ENCODE measurements at regions not wholly inside any gene's neighbourhood (a gene's known extent, or its start where the extent isn't known, plus 50 kb on each side); places are given as distances from the start of the nearest gene placed in this dataset.

DNA sequence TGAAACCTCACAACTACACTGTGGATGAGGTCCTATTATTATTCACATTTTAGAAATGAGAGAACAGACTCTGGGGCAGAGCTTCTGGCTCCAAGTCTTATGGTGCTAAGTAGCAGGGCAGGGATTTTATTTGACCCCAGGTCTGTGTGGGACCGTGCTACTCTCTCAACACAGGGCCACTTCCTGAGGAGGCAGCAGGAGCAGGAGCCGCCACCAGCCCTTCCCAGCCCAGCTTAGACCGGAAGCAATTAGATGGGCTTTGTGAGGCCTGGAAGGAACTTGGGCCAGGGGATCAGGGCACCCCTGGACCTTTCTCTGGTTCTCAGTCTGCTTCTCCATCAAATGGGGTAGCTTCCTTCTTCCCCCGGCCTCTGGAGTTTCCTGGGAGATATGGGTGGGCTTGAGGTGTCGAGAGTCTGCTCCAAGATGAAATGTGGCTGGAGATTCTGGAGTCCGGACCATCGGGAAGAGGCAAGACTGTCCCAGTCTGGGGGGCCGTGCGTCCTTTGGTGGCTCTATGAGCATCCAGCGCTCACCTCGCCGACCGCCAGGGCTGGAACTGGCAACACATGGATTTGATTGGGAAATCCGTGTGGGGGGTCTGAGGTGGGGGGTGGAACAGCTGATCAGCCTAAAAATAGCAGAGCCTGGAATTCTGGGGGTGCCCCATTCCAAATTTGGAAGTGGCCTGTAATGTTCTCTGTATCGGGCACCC lies 136.8 kb downstream of the FOXD2 start:
- DNase-seq (ENCODE audit: low read depth) = no peak

- no peak for DNase-seq (ENCODE audit: low read depth)
These were observed 138.3 kb downstream of the FOXD2 start for GRCh38 chr1:47575855-47576757.

DNA sequence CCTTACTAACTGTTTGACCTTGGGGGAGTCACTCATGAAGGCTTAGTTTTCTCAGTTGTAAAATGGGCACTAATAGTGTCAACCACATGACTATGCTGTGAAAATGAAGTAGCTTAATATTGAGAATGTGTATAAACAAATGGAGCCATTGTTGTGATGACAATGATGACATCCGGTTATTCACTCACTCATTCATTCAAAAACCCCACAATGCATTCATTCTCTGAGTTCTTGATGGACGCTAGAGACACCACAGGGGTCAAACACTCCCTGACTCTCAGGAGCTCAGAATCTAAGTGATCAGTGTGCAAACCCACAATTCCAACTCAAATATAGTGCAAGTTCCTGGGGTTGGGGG lies 138.9 kb downstream of the FOXD2 start:
- DNase-seq (ENCODE audit: low read depth) = no peak

- DNase-seq (ENCODE audit: low read depth) = no peak
These were observed 139.6 kb downstream of the FOXD2 start for GRCh38 chr1:47577303-47578025.

DNA sequence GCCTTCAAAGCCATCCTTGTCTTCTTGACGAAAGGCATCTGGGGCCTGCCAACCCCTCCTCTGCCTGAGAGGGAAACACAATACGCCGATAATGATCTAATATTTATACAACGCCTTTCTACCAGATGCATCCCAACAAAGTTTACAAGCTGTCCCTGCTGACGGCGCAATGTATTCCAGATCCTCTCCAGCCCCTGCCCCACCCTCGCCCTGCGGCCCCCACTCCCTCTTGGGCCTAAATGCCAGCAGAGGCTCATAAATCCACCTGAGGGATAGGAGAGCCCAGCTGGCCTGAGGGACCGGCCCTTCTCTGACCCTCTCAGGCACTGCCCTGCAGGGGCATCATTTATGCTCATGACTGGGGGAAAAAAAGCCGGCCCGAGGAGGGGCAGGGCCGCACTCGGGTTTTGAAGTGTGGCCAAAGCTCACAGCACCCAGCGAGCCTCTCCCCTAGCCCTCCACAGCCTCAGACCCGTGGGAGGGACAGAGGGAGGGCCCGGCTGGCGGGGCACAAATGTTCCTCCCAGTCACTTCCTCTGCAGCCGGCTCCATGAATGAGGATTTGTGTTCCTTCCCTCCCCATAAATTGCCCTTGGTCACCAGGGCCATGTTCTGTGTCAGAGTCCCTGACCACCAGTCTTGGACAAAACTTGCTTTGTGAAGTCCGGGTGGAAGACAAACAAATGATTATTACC lies 140.3 kb downstream of the FOXD2 start:
- DNase-seq (ENCODE audit: low read depth) = no peak

DNA sequence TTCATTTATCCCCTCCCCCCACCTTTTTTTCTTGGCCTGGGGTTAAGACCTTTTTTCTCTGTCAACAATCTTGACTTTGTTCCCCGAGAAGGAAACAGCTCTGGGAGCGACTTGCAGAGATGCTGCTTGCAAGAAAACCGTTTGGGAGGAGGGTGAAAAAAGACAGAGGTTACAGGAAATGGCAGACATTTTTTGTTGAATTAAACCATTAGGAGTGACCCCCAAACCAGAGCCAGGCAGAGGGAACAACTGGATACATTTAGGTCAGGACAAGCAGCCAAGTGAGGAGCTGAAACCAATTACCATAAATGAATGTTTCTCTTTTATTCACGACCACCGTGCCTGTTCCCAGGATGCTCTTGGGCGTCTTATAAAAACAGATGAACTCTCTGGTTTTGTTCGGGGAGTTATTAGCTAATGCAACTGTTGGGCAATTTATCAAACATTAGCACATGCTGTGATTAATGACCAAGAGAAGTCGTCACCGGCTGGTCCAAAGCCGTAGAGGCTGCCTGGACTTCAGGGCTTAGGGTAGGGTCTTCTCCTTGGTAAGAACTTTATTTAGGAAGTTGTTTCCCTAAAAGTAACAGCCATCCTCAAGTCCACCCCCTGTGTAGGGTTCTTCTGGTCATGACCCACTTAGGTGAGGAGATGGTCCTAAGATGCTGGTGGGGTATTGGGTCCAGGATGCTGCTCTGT lies 141.0 kb downstream of the FOXD2 start:
- no peak for DNase-seq (ENCODE audit: low read depth)

DNA sequence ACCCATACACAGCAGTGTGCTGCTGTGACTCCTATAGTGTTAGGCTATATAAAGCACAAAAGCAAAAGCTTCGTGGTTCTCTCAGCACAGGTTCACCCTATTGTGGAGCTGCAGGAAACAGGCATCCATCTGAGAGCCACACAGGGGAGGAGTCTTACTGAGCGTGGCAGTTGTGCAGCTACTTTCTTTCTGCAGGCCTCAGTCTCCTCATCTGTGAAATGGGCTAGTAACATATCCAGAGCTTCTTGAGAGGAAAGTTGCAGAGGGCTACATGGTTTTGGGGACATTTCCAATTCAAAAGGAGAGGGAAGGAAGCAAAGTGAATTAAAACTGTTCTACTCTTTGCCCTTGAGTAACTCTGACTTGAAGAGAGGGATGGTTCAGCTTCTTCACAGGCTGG lies 142.0 kb downstream of the FOXD2 start:
- no peak for DNase-seq (ENCODE audit: low read depth)

GRCh38 chr1:47580451-47580995 lies 142.7 kb downstream of the FOXD2 start:
- DNase-seq (ENCODE audit: low read depth) = no peak

DNA sequence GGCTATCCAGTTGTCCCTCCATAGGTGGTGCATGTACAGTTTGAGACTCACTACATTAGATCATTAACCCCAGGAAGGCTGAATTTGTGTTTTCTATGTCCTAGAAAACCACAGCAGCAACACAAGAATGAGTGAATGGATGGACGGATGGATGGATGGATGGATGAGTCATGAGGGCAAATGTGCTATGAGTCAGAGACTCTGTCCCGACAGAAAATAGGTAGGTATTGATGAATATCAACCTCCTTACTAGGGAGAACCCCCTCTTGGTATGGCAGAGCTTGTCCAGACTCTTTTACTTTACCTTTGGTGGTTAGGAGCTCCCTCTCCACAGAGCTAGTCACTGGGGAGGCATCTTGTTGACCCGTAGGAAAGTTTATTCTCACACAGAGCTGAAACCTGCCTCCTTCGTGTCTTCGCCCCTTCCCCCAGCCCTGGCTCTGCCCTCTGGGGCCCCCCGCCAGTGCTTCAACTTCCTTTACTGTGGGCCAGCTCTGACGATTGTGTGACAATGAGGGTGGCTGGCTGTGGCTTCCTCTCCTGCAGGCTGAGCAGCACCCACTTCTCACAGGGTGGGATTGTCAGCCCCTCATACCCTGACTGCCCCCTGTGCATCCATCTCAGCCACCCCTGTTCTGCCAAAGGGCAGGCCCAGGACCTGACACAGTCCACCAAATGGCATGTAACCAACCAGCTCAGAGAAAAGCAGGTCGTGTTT lies 145.2 kb downstream of the FOXD2 start:
- DNase-seq (ENCODE audit: low read depth) = no peak

DNA sequence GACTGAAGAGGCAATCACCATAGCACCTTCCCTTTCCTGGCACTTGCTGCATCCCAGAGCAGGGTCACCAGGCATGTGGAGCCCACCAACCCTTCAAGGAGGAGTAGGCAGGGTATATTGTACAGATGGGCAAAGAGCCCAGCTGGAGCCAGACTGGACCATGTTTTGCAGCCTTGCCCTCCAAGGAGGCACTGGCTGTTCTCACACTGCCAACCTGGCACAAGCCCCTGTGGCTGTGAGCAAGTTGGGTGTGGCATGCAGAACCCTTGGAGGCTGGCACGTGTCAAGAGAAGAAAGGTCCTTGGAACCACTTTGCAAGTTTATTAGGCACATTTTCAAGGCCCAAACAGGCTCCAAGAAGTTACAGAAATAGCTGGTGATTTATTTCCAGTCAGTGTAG lies 146.4 kb downstream of the FOXD2 start:
- DNase-seq (ENCODE audit: low read depth) = no peak

DNA sequence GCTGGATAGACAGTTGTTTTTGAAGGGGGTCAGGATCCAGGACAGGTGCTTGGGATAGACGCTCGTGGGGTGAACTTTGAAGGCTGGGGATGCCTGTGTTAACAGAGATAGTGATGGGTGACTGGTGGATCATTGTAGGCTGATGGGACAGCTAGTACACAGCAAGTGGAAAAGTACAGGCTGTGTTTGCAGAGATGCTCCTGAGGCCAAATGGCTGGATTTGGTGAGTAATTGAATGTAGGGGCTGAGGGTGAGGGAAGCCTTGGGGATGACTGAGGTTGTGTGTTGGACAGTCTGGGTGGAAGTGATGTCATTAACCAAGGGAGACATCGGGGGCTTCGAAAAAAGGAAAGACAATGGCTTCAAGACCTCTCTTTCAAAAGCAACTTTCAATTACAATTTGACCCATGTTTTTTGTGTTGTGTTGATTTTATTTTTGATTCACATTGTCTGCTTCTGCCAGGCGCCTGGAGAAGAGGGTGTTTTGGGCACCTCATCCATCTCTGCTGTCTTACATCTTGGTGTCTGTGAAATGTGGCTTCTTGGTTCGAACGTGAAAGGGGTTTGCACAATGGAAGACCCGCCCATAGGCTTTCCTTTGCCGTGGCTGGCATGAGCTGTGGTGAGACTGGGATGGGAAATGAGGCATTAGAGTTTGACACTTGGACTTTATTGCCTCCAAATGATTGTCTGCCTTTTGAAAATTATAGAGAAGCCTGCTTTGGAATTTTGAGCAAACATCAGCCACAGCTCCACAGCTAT lies 147.5 kb downstream of the FOXD2 start:
- DNase-seq (ENCODE audit: low read depth) = no peak

GRCh38 chr1:47587891-47588582 lies 150.2 kb downstream of the FOXD2 start:
- no peak for DNase-seq (ENCODE audit: low read depth)

DNA sequence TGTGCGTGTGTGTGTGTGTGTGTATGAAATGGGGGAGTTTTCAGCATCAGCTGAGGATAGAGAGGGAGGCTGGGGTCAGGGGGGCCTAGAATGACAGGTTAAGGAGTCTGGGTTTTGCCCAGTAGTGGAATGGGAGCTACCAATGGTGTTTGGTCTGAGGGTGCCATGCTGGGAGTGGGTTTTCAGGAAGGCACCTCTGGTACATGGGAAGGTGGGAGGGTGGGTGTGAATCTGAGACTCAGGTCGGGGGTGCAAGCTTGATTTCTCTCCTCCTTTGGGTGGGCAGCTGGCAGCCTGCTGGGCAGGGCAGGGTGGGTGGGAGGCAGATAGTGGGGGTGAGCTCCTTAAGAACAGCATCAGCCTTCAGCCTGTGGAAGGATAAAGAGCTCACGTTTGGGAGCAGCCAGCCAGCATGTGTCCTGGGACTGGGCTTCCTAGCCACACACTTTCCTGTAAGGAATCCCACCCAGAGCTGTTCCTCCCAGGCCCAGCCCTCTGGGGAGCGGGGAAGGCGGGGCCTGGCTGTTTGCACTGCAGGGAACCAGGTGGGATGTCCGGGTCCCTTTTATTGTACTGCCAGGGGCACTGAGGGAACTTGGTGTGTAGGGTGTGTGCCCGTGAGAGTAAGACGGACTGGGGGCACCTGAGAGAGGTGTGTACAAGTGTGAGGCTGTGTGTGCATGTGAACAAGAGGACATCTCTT lies 152.8 kb downstream of the FOXD2 start:
- no peak for DNase-seq (ENCODE audit: low read depth)

- DNase-seq (ENCODE audit: low read depth) = no peak
These were observed 154.0 kb downstream of the FOXD2 start for GRCh38 chr1:47591801-47592200.

GRCh38 chr1:47592296-47593012 lies 154.6 kb downstream of the FOXD2 start:
- DNase-seq (ENCODE audit: low read depth) = no peak

DNA sequence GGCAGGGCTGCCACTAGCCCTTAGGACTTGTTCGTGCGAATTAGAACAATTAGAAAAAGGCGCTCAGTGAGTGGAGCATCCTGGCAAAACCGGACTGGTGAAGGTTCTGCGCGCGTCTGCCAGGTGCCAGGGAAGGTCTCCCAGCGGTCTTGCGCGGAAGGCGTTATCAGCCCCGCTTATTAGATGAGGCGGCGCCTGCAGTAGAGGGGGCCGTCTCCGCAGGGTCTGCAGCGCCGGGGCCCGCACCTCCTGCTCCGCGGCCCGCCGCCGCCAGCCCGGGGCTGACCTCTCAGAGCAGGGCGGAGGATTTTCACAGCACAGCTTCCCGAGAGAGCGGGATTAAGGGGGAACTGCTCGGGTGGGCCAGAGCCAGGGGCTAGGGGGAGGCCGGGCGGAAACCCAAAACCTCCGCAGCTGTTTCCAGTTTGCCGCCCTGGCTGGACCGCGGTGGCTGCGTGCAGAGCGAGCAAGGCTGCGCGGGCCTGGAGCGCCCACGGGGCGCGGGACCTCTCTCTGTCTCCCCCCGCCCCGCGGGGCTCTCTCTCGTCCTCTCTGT lies 155.2 kb downstream of the FOXD2 start:
- no peak for DNase-seq (ENCODE audit: low read depth)

DNA sequence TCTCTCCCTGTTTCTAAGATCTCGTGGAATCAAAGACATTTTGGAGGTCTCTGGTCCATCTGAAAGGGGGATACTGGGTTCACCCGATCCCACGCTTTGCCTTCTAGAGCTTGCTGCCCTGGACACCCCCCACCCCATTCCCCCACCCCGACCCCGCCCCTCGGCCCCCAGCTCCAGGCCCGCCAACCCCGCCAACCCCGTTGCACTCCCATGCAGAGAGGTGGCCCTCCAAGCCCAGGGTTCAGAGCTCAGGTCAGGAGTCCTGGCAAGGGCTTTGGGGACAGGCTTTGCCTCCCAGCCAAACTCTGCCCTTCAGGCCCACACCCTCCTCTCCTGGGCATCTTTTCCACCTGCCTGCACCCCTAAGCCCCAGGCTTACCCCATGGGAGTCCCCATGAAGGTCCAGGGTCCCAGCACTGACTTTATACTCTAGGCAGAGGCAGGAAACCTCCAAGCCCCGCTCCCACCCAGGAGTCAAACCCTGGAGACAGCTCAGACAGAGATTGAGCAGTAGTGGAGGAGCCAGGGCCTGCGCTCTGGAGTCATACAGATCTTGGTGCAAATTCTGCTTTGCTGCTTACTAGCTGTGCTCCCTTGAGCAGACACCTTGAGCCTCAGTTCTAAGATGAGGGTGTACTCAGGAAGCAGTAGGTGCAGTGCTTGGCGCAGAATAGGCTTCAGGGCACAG lies 155.9 kb downstream of the FOXD2 start:
- no peak for DNase-seq (ENCODE audit: low read depth)
